Progenitor cell of endocrine pancreas (in vitro differentiated cells): ENCODE measurements at regions not wholly inside any gene's neighbourhood (a gene's known extent, or its start where the extent isn't known, plus 50 kb on each side); places are given as distances from the start of the nearest gene placed in this dataset.
A peak's percentile ranks its signal among the peaks of the same experiment; 100 is the strongest.

ENCODE experiments used
- DNase-seq: peaks from one replicate; pipeline ENCODE4 v3.0.0; 2021; ENCODE audit warnings: low spot score; ENCODE audit not compliant: unreplicated experiment
- H3K27ac Mint-ChIP-seq: 2 replicates; pipeline ENCODE4 v1.8.0; 2021; ENCODE audit warnings: mild to moderate bottlenecking, moderate library complexity, mixed read lengths
- H3K27me3 Mint-ChIP-seq: 2 replicates; pipeline ENCODE4 v1.8.0; 2021; ENCODE audit warnings: mixed read lengths
- H3K36me3 Mint-ChIP-seq: 2 replicates; pipeline ENCODE4 v1.8.0; 2022; ENCODE audit warnings: mixed read lengths; ENCODE audit not compliant: insufficient read depth
- H3K4me1 Mint-ChIP-seq: 2 replicates; pipeline ENCODE4 v1.8.0; 2021; ENCODE audit warnings: low read depth, mixed read lengths
- H3K4me3 Mint-ChIP-seq: 2 replicates; pipeline ENCODE4 v1.8.0; 2021; ENCODE audit warnings: low read depth, mild to moderate bottlenecking, moderate library complexity, mixed read lengths
- H3K9me3 Mint-ChIP-seq: 2 replicates; pipeline ENCODE4 v1.8.0; 2021; ENCODE audit warnings: low read depth, mixed read lengths
- CTCF ChIP-seq: fragments of 200-600 bp; sonication (generic); IDR thresholded peaks from one replicate; pipeline ENCODE4 v1.5.0; 2021; ENCODE audit warnings: antibody characterized with exemption, mild to moderate bottlenecking; ENCODE audit not compliant: unreplicated experiment

GRCh38 chr13:104584481-104584880, 1518.3 kb upstream of the SLC10A2 start:
- no peaks in the 10 kb centered on the region for H3K9me3 Mint-ChIP-seq
- H3K27me3 Mint-ChIP-seq = peaks cover 10% of the 10 kb centered on the region
- H3K36me3 Mint-ChIP-seq = no peaks in the 10 kb centered on the region
- TF ChIP-seq CTCF = no peak
- H3K27ac Mint-ChIP-seq = no peak overlapping the region
- no peak overlapping the region for H3K4me3 Mint-ChIP-seq
- DNase-seq = no peak
- peaks cover 2% of the 10 kb centered on the region for H3K4me1 Mint-ChIP-seq

GRCh38 chr13:104580931-104581330, 1514.7 kb upstream of the SLC10A2 start:
- peaks cover 8% of the 10 kb centered on the region for H3K27me3 Mint-ChIP-seq
- H3K4me1 Mint-ChIP-seq = no peaks in the 10 kb centered on the region
- no peak overlapping the region for H3K4me3 Mint-ChIP-seq
- DNase-seq = no peak
- TF ChIP-seq CTCF = no peak
- H3K27ac Mint-ChIP-seq = no peak overlapping the region
- no peaks in the 10 kb centered on the region for H3K36me3 Mint-ChIP-seq
- no peaks in the 10 kb centered on the region for H3K9me3 Mint-ChIP-seq

- Mint-ChIP-seq H3K27ac (no peak overlapping the region), H3K4me1 (no peaks in the 10 kb centered on the region), H3K4me3 (no peak overlapping the region), H3K9me3 (no peaks in the 10 kb centered on the region), H3K27me3 (peaks cover 8% of the 10 kb centered on the region), H3K36me3 (no peaks in the 10 kb centered on the region)
- TF ChIP-seq CTCF = no peak
- DNase-seq = no peak
Measured at GRCh38 chr13:104577071-104577815, 1511.0 kb upstream of the SLC10A2 start.

GRCh38 chr13:104571893-104572229, 1505.6 kb upstream of the SLC10A2 start:
- no peak for DNase-seq
- Mint-ChIP-seq H3K4me3 (no peak overlapping the region), H3K36me3 (no peaks in the 10 kb centered on the region), H3K9me3 (no peaks in the 10 kb centered on the region), H3K27ac (no peak overlapping the region), H3K4me1 (no peaks in the 10 kb centered on the region), H3K27me3 (no peaks in the 10 kb centered on the region)
- TF ChIP-seq CTCF = no peak

- Mint-ChIP-seq H3K9me3 (no peaks in the 10 kb centered on the region), H3K27me3 (no peaks in the 10 kb centered on the region), H3K4me1 (no peaks in the 10 kb centered on the region), H3K27ac (no peak overlapping the region), H3K36me3 (no peaks in the 10 kb centered on the region), H3K4me3 (no peak overlapping the region)
- DNase-seq = peak; percentile 56
- TF ChIP-seq CTCF = peak; percentile 77
Measured at GRCh38 chr13:104571161-104571892, 1505.1 kb upstream of the SLC10A2 start.
